HG03280 (cell line): ENCODE measurements at regions not wholly inside any gene's neighbourhood (a gene's known extent, or its start where the extent isn't known, plus 50 kb on each side); places are given as distances from the start of the nearest gene placed in this dataset.

Experiments
- ATAC-seq: cut with Tn5 transposase; IDR thresholded peaks from one replicate; pipeline ENCODE4 v1.9.1; 2021; ENCODE audit warnings: mild to moderate bottlenecking, moderate library complexity; ENCODE audit not compliant: unreplicated experiment

- ATAC-seq: no peak
These were observed 258.3 kb upstream of the ZPLD1 start for GRCh38 chr3:102176333-102177050.

DNA sequence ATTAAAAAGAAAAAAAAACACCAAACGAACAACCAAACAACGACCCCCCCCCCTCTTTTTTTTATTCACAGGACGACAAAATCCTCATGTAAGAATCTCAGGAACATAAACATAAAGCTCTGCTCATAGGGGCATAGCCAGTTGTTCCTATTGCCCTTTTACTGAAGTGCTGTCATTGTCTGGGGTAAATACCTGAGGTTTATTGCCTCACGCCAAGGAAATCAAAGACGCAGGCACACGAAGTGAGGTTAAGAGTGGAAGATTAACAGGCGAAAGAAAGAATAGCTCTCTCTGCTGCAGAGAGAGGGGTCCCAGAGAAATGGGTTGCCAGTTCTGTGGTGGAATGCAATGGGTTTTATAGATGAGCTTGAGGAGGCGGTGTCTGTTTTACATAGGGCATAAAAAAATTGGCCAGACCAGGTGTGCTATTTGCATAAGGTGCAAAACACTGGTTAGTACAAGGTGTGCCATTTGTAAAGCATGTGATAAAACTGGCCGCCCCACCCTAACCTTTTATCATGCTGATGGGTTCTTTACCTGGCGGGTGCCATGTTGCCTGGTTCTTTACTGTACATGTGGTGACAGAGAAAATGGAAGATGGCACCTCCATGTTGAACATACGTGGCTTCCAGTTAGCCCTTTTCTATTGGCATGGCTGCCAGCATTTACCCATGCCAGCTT, 257.6 kb upstream of the ZPLD1 start:
- ATAC-seq: no peak

DNA sequence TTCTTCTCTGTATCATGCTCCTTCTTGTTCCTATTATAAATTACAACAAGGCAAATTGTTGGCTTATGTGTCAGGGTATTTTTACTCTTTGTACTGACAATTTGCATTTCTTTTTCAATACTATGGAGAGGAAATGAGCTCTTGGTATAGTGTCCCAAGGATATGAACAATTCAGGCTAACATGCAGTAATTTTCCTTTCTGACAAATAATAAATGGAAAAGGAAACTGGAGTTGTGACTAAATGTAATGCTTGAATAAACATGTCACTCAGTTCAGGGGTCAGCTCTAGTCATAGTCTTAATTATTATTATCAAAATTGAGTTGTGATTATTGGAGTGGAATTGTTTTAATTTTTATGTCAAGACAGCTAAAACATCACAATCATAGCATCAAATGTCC, 256.0 kb upstream of the ZPLD1 start:
- no peak for ATAC-seq

GRCh38 chr3:102179326-102180177, 255.3 kb upstream of the ZPLD1 start:
- ATAC-seq: no peak

DNA sequence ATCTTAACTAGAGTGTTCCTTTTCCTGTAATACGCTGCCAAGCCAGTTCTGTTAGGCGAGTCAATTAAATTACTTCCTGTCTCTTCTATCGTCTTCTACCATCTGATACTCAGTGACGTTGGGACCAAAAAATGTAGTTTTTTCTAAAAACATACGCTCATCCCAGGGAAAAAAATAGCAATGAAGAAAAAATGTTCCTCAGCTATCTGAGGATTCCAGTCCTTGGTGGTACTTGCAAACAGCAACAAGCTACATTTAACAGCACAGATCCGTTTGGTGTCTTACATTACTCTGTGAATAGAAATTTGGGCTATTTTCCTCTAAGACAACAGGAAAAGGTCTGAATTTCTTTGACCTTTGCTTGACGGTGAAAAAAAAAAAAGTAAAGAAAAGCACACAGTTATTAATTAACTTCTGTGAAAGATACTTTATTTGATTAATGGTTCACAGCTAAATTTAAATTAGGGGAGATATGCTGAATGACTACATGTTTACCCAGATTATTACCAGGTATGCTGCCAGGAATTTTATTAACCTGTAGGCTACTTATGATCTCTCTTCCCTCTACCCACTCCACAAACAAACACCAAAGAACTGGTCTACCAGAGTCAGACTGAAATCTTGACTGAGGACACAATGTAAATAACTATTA, 254.4 kb upstream of the ZPLD1 start:
- no peak for ATAC-seq

DNA sequence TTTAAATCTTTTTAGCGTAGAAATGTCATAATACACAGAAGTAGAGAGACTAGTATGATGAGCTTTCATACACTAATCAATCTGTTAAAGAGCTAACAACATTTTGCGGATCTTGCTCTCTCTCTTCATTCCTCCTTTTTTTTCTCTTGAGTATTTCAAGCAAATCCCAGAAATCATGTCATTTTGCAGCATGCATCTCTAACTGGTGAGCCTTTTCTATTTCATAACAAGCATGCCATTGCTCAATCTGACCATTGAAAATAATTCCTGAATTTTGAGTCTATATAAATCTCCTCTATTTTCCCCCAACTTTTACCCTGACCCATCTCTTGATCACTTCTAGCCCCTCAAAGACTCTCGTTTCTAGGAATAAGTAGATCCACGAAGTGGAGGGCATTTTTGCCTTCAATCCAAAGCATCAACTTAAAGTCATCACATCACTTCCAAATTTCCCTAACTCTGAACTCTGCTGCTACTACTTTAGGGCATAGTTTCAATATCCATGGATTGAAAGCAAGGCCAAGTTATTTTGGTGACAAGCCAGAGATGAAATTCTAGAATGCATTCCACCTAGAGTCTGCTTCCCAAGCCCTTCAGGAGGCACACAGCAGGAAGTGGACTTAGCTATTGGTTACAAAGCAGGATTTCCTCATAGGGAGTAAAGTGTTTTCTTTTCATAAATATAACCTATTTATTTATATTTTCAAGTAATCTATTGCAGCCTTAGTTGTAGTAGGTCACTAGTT, 253.5 kb upstream of the ZPLD1 start:
- no peak for ATAC-seq

- no peak for ATAC-seq
These were observed 252.7 kb upstream of the ZPLD1 start for GRCh38 chr3:102182162-102182561.

DNA sequence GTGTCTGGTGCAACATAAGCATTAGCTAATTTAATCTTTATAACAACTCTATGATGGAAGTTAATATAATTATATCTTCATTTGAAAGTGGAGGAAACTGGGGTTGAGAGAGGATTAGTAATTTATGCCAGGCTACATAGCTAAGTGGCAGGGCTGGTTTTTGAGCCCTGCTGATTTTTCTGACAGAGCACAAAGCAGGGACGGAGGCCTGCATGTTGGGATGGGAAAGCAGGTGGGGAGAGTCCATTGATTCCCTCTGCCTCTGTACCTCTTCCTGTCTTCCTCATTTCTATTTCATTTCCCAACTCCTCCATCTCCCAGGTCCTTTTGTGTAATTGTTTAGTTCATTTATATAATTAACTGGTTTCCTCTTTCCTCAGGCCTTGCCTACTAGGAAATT, 251.6 kb upstream of the ZPLD1 start:
- no peak for ATAC-seq

GRCh38 chr3:102183623-102184022, 251.2 kb upstream of the ZPLD1 start:
- no peak for ATAC-seq

DNA sequence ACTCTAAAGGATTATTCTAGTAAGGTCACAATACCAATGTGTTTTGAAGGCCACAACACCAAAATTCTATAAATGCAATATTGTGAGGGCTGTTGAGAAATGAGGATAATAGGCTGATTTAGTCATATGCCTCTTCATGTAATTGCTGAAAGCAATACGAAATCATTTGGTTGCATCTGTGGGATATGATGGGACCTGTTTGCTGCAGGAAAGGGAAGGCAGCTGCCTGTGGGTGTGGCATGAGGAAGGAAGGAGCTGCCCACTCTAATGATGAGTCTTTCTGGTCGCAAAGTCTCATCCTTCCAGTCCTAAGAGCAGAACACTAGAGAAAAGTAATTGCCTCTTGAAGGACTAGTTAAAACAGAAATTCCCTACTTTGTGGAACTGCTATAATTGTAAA, 245.3 kb upstream of the ZPLD1 start:
- ATAC-seq: no peak

DNA sequence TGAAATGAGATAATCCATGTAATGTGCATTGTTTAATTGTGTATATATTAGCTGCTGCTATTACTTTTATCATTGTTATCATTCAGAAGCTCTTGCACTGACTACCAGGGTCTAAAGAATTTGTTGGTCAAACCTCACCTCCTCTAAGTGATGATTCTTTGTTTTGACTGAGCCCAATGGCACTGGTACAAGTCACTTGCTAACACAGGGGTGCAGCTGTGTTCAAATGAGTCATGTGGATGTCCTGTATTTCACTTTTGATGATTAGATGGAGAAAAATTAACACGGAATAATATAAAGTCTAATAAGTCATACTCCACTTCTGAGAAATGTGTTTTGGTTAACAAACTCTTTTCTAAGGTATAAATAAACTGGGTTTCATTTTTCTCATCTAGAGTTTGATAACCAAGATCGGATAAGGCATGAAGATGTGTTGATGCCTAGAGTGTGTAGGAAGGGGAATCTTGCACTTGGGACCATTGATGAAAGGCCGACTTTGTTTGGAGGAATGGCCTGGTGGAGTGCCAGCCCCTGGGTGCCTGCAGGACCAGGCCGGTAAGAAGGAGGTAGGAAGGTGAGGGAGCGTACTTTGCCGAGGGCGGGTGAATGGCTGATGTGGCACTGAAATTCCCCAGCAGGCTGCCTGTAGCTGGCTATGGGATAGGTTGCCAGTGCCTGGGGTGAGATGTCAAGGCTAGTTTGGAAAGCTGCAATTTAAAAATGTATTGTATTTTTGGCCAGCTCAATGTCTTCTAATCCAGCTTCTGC, 244.7 kb upstream of the ZPLD1 start:
- ATAC-seq: no peak

GRCh38 chr3:102192575-102192974, 242.2 kb upstream of the ZPLD1 start:
- no peak for ATAC-seq

DNA sequence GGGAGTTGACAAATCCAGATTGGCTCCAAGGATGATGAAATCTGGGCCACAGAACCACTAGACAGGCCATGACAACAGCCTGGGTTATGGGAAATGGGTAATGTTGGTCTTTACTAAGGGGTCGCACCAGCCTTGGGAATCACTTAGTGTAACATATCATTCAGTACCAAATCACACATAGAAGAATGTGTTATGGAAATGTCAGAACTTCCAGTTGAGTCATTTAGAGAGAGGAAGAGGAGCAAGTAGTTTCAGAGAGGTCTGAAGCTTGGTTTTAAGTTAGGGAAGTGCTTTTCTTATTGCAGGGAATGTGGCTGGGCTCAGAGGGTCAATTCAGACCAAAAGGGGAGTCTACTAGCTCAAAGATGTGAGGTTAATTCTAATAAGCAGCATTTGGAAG, 241.6 kb upstream of the ZPLD1 start:
- ATAC-seq: no peak

- no peak for ATAC-seq
These were observed 240.8 kb upstream of the ZPLD1 start for GRCh38 chr3:102194001-102194400.

DNA sequence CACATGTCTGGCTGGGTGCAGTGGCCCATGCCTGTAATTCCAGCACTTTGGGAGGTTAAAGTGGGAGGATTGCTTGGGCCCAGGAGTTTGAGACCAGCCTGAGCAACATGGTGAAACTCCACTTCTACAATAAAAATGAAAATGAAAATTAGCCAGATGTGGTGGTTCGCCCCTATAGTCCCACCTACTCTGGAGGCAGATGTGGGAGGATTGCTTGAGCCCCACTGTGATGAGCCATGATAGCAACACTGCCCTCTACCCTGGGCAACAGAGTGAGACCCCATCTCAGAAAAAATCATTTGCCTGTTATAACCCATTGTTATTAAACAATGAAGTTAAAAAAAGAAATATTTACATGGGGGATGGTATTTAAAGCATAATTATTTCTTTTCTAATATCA, 240.1 kb upstream of the ZPLD1 start:
- ATAC-seq: no peak

GRCh38 chr3:102195198-102195948, 239.4 kb upstream of the ZPLD1 start:
- ATAC-seq: no peak

DNA sequence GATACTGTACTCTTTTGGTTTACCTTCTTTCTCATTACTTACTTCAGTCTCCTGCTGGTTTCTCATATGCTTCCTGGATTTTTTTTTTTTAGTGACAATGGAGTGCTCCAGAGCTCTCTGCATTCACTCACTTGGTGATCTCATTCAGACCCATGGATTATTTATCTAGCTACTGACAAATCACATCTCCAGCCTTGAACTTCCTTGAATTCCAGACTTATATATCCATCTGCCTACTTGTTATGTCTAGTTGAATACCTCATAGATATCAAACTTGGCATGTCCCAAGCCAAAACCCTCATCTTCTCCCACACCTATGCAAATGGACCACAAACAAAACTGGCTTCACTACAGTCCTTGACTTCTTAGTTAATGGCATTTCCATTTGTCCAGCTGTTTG, 234.7 kb upstream of the ZPLD1 start:
- ATAC-seq: no peak

DNA sequence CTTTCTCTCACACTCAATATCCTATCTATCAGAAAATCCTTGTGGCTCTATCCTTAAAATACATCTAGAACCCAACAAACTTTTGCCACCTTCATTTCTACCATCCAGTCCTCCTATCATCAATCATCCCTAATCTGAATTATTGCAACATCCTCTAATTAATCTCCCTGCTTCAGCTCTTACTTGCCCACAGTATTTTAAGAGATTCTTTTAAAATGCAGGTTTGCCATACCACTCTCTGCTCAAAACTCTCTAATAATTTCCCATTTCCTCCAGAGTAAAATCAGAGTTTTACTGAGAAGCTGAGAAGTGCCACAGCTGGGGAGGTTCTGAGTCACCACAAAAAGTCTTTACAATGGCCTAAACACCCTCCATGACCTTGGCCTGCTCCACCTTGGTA, 234.3 kb upstream of the ZPLD1 start:
- no peak for ATAC-seq

- no peak for ATAC-seq
These were observed 229.2 kb upstream of the ZPLD1 start for GRCh38 chr3:102205647-102206046.
